GM12878 (cell line): ENCODE measurements at regions not wholly inside any gene's neighbourhood (a gene's known extent, or its start where the extent isn't known, plus 50 kb on each side); places are given as distances from the start of the nearest gene placed in this dataset.

ENCODE experiments used
- EP300 ChIP-seq, 2 experiments: fragments of 150-350 bp in 1 of 2; IDR thresholded peaks; 2 replicates each; pipeline ENCODE4 v1.6.1; 2011 to 2012; ENCODE audit warnings: low read depth in 2 of 2, low read length in 2 of 2, borderline replicate concordance in 1 of 2, improper control_type of control experiment in 1 of 2, inconsistent platforms in 1 of 2; ENCODE audit not compliant: control insufficient read depth in 1 of 2
- HDAC2 ChIP-seq: fragments of 200-600 bp; sonication (generic); IDR thresholded peaks from 2 replicates; pipeline ENCODE4 v1.6.1; 2017
- KDM1A ChIP-seq: fragments of 200-600 bp; sonication (generic); IDR thresholded peaks from 2 replicates; pipeline ENCODE4 v1.6.1; 2016; ENCODE audit warnings: borderline replicate concordance
- NR2F1 ChIP-seq: fragments of 450-650 bp; conservative IDR thresholded peaks from 2 replicates; pipeline ENCODE4 v1.6.1; 2017; ENCODE audit warnings: mild to moderate bottlenecking
- ZNF274 ChIP-seq: IDR thresholded peaks from one replicate; pipeline ENCODE4 v1.8.0; 2011; ENCODE audit not compliant: insufficient read length, insufficient read depth
- TF ChIP-seq, protein P1 (sequence below): fragments of 450-650 bp; formaldehyde crosslinking; IDR thresholded peaks from 2 replicates; pipeline ENCODE4 v1.4.0; 2020; ENCODE audit warnings: mild to moderate bottlenecking, moderate library complexity
- TF ChIP-seq, protein P2 (sequence below): fragments of 450-650 bp; formaldehyde crosslinking; IDR thresholded peaks from 2 replicates; pipeline ENCODE4 v1.4.0; 2022; ENCODE audit warnings: mild to moderate bottlenecking, moderate library complexity
- TF ChIP-seq, protein P3 (sequence below): IDR thresholded peaks from 2 replicates; pipeline ENCODE4 v1.6.1; 2011; ENCODE audit warnings: borderline replicate concordance, low read depth, mild to moderate bottlenecking, moderate library complexity, mixed read lengths, low read length; ENCODE audit not compliant: insufficient read depth; ENCODE audit errors: extremely low read length
- TF ChIP-seq, protein P4 (sequence below): fragments of 450-650 bp; IDR thresholded peaks from 2 replicates; pipeline ENCODE4 v1.6.1; 2017; ENCODE audit warnings: mild to moderate bottlenecking, moderate library complexity

DNA sequence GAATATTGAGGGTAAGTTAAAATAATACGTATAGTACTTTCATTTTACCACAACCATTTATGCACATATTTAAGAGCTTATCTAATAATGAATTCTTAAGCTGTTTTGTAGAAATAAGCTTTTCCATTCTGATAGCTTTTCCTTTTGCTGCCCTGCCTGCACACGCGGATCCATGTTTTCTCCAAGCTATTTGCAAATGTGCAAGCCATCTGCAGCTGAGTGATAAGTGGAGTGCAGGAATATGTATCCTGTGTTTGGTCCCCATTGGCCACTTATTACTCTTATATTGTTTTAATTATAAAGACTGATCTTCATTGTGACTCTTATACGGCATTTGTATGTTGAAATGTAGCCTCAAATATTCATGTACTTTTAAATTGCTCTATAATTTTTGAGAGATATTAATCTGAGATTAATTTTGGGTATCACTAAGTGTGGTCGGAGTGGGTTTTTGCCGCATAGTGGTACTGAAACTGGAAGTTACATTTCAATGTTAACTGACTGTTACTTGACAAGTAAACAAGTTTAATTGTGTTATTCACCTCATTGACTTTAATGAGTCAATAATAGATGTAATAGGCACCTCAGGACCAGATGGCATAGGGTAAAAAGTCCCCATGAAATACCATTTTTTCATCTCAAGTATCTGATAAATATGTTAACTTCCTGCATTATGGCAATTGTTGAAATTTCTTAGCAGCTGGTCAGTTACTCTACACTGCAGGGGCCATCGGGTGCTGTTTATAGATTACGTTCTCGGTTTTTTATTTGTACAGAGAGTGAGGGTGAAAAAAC lies 1567.4 kb downstream of the EFNB2 start (continued):
- TF ChIP-seq, protein P1, sequence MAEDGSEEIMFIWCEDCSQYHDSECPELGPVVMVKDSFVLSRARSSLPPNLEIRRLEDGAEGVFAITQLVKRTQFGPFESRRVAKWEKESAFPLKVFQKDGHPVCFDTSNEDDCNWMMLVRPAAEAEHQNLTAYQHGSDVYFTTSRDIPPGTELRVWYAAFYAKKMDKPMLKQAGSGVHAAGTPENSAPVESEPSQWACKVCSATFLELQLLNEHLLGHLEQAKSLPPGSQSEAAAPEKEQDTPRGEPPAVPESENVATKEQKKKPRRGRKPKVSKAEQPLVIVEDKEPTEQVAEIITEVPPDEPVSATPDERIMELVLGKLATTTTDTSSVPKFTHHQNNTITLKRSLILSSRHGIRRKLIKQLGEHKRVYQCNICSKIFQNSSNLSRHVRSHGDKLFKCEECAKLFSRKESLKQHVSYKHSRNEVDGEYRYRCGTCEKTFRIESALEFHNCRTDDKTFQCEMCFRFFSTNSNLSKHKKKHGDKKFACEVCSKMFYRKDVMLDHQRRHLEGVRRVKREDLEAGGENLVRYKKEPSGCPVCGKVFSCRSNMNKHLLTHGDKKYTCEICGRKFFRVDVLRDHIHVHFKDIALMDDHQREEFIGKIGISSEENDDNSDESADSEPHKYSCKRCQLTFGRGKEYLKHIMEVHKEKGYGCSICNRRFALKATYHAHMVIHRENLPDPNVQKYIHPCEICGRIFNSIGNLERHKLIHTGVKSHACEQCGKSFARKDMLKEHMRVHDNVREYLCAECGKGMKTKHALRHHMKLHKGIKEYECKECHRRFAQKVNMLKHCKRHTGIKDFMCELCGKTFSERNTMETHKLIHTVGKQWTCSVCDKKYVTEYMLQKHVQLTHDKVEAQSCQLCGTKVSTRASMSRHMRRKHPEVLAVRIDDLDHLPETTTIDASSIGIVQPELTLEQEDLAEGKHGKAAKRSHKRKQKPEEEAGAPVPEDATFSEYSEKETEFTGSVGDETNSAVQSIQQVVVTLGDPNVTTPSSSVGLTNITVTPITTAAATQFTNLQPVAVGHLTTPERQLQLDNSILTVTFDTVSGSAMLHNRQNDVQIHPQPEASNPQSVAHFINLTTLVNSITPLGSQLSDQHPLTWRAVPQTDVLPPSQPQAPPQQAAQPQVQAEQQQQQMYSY (CRISPR knock-in tag) = no peak
- TF ChIP-seq NR2F1 = no peak
- TF ChIP-seq, protein P2, sequence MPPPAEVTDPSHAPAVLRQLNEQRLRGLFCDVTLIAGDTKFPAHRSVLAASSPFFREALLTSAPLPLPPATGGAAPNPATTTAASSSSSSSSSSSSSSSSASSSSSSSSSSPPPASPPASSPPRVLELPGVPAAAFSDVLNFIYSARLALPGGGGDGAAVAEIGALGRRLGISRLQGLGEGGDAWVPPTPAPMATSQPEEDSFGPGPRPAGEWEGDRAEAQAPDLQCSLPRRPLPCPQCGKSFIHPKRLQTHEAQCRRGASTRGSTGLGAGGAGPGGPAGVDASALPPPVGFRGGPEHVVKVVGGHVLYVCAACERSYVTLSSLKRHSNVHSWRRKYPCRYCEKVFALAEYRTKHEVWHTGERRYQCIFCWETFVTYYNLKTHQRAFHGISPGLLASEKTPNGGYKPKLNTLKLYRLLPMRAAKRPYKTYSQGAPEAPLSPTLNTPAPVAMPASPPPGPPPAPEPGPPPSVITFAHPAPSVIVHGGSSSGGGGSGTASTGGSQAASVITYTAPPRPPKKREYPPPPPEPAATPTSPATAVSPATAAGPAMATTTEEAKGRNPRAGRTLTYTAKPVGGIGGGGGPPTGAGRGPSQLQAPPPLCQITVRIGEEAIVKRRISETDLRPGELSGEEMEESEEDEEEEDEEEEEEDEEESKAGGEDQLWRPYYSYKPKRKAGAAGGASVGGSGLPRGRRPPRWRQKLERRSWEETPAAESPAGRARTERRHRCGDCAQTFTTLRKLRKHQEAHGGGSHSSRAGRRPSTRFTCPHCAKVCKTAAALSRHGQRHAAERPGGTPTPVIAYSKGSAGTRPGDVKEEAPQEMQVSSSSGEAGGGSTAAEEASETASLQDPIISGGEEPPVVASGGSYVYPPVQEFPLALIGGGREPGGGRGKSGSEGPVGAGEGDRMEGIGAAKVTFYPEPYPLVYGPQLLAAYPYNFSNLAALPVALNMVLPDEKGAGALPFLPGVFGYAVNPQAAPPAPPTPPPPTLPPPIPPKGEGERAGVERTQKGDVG (CRISPR knock-in tag) = no peak
- TF ChIP-seq, protein P3, sequence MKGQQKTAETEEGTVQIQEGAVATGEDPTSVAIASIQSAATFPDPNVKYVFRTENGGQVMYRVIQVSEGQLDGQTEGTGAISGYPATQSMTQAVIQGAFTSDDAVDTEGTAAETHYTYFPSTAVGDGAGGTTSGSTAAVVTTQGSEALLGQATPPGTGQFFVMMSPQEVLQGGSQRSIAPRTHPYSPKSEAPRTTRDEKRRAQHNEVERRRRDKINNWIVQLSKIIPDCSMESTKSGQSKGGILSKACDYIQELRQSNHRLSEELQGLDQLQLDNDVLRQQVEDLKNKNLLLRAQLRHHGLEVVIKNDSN = no peak
- no peak for TF ChIP-seq ZNF274
- no peak for TF ChIP-seq EP300 (IDR thresholded peaks at IDR 0.05; ENCODE audit: borderline replicate concordance in 1 of 2, control insufficient read depth in 1 of 2, low read depth in 2 of 2, low read length in 2 of 2)
- no peak for TF ChIP-seq KDM1A
- no peak for TF ChIP-seq HDAC2
- TF ChIP-seq, protein P4, sequence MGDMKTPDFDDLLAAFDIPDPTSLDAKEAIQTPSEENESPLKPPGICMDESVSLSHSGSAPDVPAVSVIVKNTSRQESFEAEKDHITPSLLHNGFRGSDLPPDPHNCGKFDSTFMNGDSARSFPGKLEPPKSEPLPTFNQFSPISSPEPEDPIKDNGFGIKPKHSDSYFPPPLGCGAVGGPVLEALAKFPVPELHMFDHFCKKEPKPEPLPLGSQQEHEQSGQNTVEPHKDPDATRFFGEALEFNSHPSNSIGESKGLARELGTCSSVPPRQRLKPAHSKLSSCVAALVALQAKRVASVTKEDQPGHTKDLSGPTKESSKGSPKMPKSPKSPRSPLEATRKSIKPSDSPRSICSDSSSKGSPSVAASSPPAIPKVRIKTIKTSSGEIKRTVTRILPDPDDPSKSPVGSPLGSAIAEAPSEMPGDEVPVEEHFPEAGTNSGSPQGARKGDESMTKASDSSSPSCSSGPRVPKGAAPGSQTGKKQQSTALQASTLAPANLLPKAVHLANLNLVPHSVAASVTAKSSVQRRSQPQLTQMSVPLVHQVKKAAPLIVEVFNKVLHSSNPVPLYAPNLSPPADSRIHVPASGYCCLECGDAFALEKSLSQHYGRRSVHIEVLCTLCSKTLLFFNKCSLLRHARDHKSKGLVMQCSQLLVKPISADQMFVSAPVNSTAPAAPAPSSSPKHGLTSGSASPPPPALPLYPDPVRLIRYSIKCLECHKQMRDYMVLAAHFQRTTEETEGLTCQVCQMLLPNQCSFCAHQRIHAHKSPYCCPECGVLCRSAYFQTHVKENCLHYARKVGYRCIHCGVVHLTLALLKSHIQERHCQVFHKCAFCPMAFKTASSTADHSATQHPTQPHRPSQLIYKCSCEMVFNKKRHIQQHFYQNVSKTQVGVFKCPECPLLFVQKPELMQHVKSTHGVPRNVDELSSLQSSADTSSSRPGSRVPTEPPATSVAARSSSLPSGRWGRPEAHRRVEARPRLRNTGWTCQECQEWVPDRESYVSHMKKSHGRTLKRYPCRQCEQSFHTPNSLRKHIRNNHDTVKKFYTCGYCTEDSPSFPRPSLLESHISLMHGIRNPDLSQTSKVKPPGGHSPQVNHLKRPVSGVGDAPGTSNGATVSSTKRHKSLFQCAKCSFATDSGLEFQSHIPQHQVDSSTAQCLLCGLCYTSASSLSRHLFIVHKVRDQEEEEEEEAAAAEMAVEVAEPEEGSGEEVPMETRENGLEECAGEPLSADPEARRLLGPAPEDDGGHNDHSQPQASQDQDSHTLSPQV = no peak
